GM19438 (cell line): ENCODE measurements at regions not wholly inside any gene's neighbourhood (a gene's known extent, or its start where the extent isn't known, plus 50 kb on each side); places are given as distances from the start of the nearest gene placed in this dataset.
A peak's percentile ranks its signal among the peaks of the same experiment; 100 is the strongest.

Experiments used
- ATAC-seq: cut with Tn5 transposase; IDR thresholded peaks from one replicate; pipeline ENCODE4 v1.9.1; 2021; ENCODE audit warnings: low read depth; ENCODE audit not compliant: unreplicated experiment

GRCh38 chr1:193580419-193580818 lies 394.0 kb upstream of the B3GALT2 start:
- no peak for ATAC-seq

- ATAC-seq: no peak
Measured at GRCh38 chr1:193579323-193579722, 392.9 kb upstream of the B3GALT2 start.

- no peak for ATAC-seq
Measured at GRCh38 chr1:193574913-193575312, 388.5 kb upstream of the B3GALT2 start.

- ATAC-seq: no peak
Measured at GRCh38 chr1:193569983-193570269, 383.5 kb upstream of the B3GALT2 start.

GRCh38 chr1:193569096-193569982 lies 382.9 kb upstream of the B3GALT2 start:
- no peak for ATAC-seq

GRCh38 chr1:193568512-193568911 lies 382.1 kb upstream of the B3GALT2 start:
- no peak for ATAC-seq

GRCh38 chr1:193567937-193568336 lies 381.5 kb upstream of the B3GALT2 start:
- ATAC-seq: no peak

- ATAC-seq: no peak
Measured at GRCh38 chr1:193566735-193567134, 380.3 kb upstream of the B3GALT2 start.

GRCh38 chr1:193565971-193566577 lies 379.7 kb upstream of the B3GALT2 start:
- no peak for ATAC-seq

- ATAC-seq: no peak
Measured at GRCh38 chr1:193562121-193562520, 375.7 kb upstream of the B3GALT2 start.

- ATAC-seq: no peak
Measured at GRCh38 chr1:193558491-193559028, 372.1 kb upstream of the B3GALT2 start.

GRCh38 chr1:193555662-193556441 lies 369.4 kb upstream of the B3GALT2 start:
- ATAC-seq: no peak

GRCh38 chr1:193553564-193553963 lies 367.2 kb upstream of the B3GALT2 start:
- ATAC-seq: no peak

- no peak for ATAC-seq
Measured at GRCh38 chr1:193552274-193552673, 365.9 kb upstream of the B3GALT2 start.

GRCh38 chr1:193549081-193549480 lies 362.7 kb upstream of the B3GALT2 start:
- no peak for ATAC-seq

- no peak for ATAC-seq
Measured at GRCh38 chr1:193545171-193545570, 358.8 kb upstream of the B3GALT2 start.

GRCh38 chr1:193543259-193543658 lies 356.8 kb upstream of the B3GALT2 start:
- no peak for ATAC-seq

GRCh38 chr1:193542690-193543089 lies 356.3 kb upstream of the B3GALT2 start:
- ATAC-seq: no peak

- peak; percentile 8 for ATAC-seq
Measured at GRCh38 chr1:193540511-193540910, 354.1 kb upstream of the B3GALT2 start.

GRCh38 chr1:193539731-193540459 lies 353.5 kb upstream of the B3GALT2 start:
- peak; percentile 60 for ATAC-seq

GRCh38 chr1:193538680-193539079 lies 352.3 kb upstream of the B3GALT2 start:
- no peak for ATAC-seq
